HG02763 (cell line): ENCODE measurements at regions not wholly inside any gene's neighbourhood (a gene's known extent, or its start where the extent isn't known, plus 50 kb on each side); places are given as distances from the start of the nearest gene placed in this dataset.
A peak's percentile ranks its signal among the peaks of the same experiment; 100 is the strongest.

Experiments
- ATAC-seq: cut with Tn5 transposase; IDR thresholded peaks from one replicate; pipeline ENCODE4 v1.9.1; 2021; ENCODE audit warnings: mild to moderate bottlenecking, moderate library complexity; ENCODE audit not compliant: unreplicated experiment

GRCh38 chr9:86545090-86545489 is 190.9 kb upstream of the TUT7 start:
- ATAC-seq, result no peak

GRCh38 chr9:86541014-86541570 is 186.9 kb upstream of the TUT7 start:
- ATAC-seq, result no peak

- no peak for ATAC-seq
Measured at GRCh38 chr9:86535406-86535915, 181.3 kb upstream of the TUT7 start.

GRCh38 chr9:86534572-86535258 is 180.5 kb upstream of the TUT7 start:
- no peak for ATAC-seq

GRCh38 chr9:86531971-86532640 is 177.9 kb upstream of the TUT7 start:
- no peak for ATAC-seq

- ATAC-seq, result no peak
Measured at GRCh38 chr9:86531273-86531970, 177.2 kb upstream of the TUT7 start.

- ATAC-seq, result no peak
Measured at GRCh38 chr9:86529496-86530275, 175.5 kb upstream of the TUT7 start.

- no peak for ATAC-seq
Measured at GRCh38 chr9:86526021-86526420, 171.8 kb upstream of the TUT7 start.

GRCh38 chr9:86525182-86525581 is 171.0 kb upstream of the TUT7 start:
- no peak for ATAC-seq

GRCh38 chr9:86521977-86522376 is 167.8 kb upstream of the TUT7 start:
- no peak for ATAC-seq

GRCh38 chr9:86521322-86521721 is 167.1 kb upstream of the TUT7 start:
- ATAC-seq, result no peak

- no peak for ATAC-seq
Measured at GRCh38 chr9:86519066-86519615, 164.9 kb upstream of the TUT7 start.

- ATAC-seq, result no peak
Measured at GRCh38 chr9:86517475-86517874, 163.3 kb upstream of the TUT7 start.

GRCh38 chr9:86516564-86516963 is 162.4 kb upstream of the TUT7 start:
- no peak for ATAC-seq

- no peak for ATAC-seq
Measured at GRCh38 chr9:86515221-86515620, 161.0 kb upstream of the TUT7 start.

- ATAC-seq, result no peak
Measured at GRCh38 chr9:86513429-86513828, 159.2 kb upstream of the TUT7 start.

- no peak for ATAC-seq
Measured at GRCh38 chr9:86512929-86513328, 158.7 kb upstream of the TUT7 start.

GRCh38 chr9:86511614-86512360 is 157.6 kb upstream of the TUT7 start:
- ATAC-seq, result no peak

GRCh38 chr9:86508208-86508903 is 154.1 kb upstream of the TUT7 start:
- peak; percentile 54 for ATAC-seq
